ENCODE measurements at regions not wholly inside any gene's neighbourhood (a gene's known extent, or its start where the extent isn't known, plus 50 kb on each side); places are given as distances from the start of the nearest gene placed in this dataset.
"Not testable (repeated sequence)": the region's sequence is repeated elsewhere in the genome, so short reads cannot be mapped to it uniquely, and the experiment has no call there.

- 86 to 97% (median 93%) methylated on average over 3 of the region's 3 CpGs for WGBS, 4 donors
- no peak for ATAC-seq
Measured at GRCh38 chr20:55533632-55534031, 471.7 kb downstream of the CBLN4 start.

GRCh38 chr20:55530763-55531162 lies 474.6 kb downstream of the CBLN4 start:
- DNase-seq (no peak), ATAC-seq (no peak)
- Histone ChIP-seq H3K36me3 (no peaks in the 10 kb centered on the region), H3K4me3 (no peak overlapping the region), H3K27ac (no peak overlapping the region), H3K9me3 (no peaks in the 10 kb centered on the region), H3K27me3 (peaks cover 0 to 11% (median 0%) of the 10 kb centered on the region in 9 donors), H3K4me1 (no peaks in the 10 kb centered on the region)
- 79 to 85% (median 80%) methylated on average over 3 of the region's 3 CpGs for WGBS, 4 donors
- TF ChIP-seq CTCF (IDR thresholded peaks at IDR 0.05) (no peak), POLR2A (IDR thresholded peaks at IDR 0.05) (no peak)
- intact Hi-C loops (cut with DNase I) = no loop called here

More at GRCh38 chr20:55533632-55534031, 471.7 kb downstream of the CBLN4 start:
- DNase-seq = no peak
- H3K9me3 ChIP-seq = no peaks in the 10 kb centered on the region
- no peaks in the 10 kb centered on the region for H3K36me3 ChIP-seq
- TF ChIP-seq POLR2A (IDR thresholded peaks at IDR 0.05) (no peak), CTCF (IDR thresholded peaks at IDR 0.05) (no peak)
- H3K4me1 ChIP-seq = no peaks in the 10 kb centered on the region
- intact Hi-C loops (cut with DNase I) = no loop called here
- no peak overlapping the region for H3K4me3 ChIP-seq
- H3K27ac ChIP-seq = no peak overlapping the region
- no peaks in the 10 kb centered on the region for H3K27me3 ChIP-seq

GRCh38 chr20:55528482-55528881 lies 476.8 kb downstream of the CBLN4 start:
- ATAC-seq = no peak
- Histone ChIP-seq H3K27me3 (peaks cover 0 to 11% (median 0%) of the 10 kb centered on the region in 9 donors), H3K4me3 (no peak overlapping the region), H3K27ac (no peak overlapping the region), H3K9me3 (peaks cover 0 to 6% (median 0%) of the 10 kb centered on the region in 12 donors), H3K4me1 (no peaks in the 10 kb centered on the region), H3K36me3 (no peaks in the 10 kb centered on the region)
- TF ChIP-seq CTCF (IDR thresholded peaks at IDR 0.05) (no peak), POLR2A (IDR thresholded peaks at IDR 0.05) (no peak)
- 48 to 58% (median 56%) methylated on average over 3 of the region's 3 CpGs for WGBS, 4 donors
- intact Hi-C loops (cut with DNase I) = no loop called here
- no peak for DNase-seq

GRCh38 chr20:55522296-55522815 lies 483.0 kb downstream of the CBLN4 start:
- intact Hi-C loops (cut with DNase I) = no loop called here
- TF ChIP-seq POLR2A (IDR thresholded peaks at IDR 0.05) (no peak), CTCF (IDR thresholded peaks at IDR 0.05) (no peak)
- WGBS, 4 donors = 67 to 97% (median 82%) methylated on average over 3 to 4 of the region's 4 CpGs

GRCh38 chr20:55517584-55517983 lies 487.7 kb downstream of the CBLN4 start:
- ATAC-seq; H3K4me1 ChIP-seq; DNase-seq; H3K36me3 ChIP-seq; H3K27me3 ChIP-seq; H3K4me3 ChIP-seq; intact Hi-C loops (cut with DNase I); H3K27ac ChIP-seq; H3K9me3 ChIP-seq: not testable (repeated sequence)

More at GRCh38 chr20:55522296-55522815, 483.0 kb downstream of the CBLN4 start:
- H3K27me3 ChIP-seq = peaks cover 0 to 8% (median 0%) of the 10 kb centered on the region in 9 donors
- no peak overlapping the region for H3K27ac ChIP-seq
- no peaks in the 10 kb centered on the region for H3K36me3 ChIP-seq
- no peak overlapping the region for H3K4me3 ChIP-seq
- peaks cover 0 to 6% (median 0%) of the 10 kb centered on the region in 12 donors for H3K9me3 ChIP-seq
- no peak for ATAC-seq
- no peak for DNase-seq
- no peaks in the 10 kb centered on the region for H3K4me1 ChIP-seq
